ENCODE measurements at regions not wholly inside any gene's neighbourhood (a gene's known extent, or its start where the extent isn't known, plus 50 kb on each side); places are given as distances from the start of the nearest gene placed in this dataset.

- Histone ChIP-seq H3K4me1 (ENCODE audit: insufficient read depth, low read length, severe bottlenecking) (no peaks in the 10 kb centered on the region), H3K4me2 (ENCODE audit: low read length) (no peak overlapping the region), H3K27ac (ENCODE audit: low read depth, low read length, poor library complexity, severe bottlenecking) (no peak overlapping the region), H2AFZ (ENCODE audit: low read length) (no peak overlapping the region), H3K27me3 (ENCODE audit: insufficient read depth, low read length) (no peaks in the 10 kb centered on the region), H3K79me2 (ENCODE audit: insufficient read depth, low read length) (no peaks in the 10 kb centered on the region), H3F3A (ENCODE audit: insufficient read depth, low read length) (no peaks in the 10 kb centered on the region), H3K4me3 (ENCODE audit: low read depth, low read length, poor library complexity, severe bottlenecking) (no peak overlapping the region), H3K9me3 (ENCODE audit: low read length) (no peaks in the 10 kb centered on the region), H3K9me2 (ENCODE audit: low read depth, low read length) (no peaks in the 10 kb centered on the region), H3K36me3 (ENCODE audit: insufficient read depth, low read length) (no peaks in the 10 kb centered on the region), H4K20me1 (ENCODE audit: insufficient read depth, low read length) (no peaks in the 10 kb centered on the region), H3K9ac (ENCODE audit: low read length) (no peak overlapping the region)
- no peak for TF ChIP-seq EZH2 (IDR thresholded peaks at IDR 0.05; ENCODE audit: borderline replicate concordance, low read length)
- no peak for TF ChIP-seq CTCF (IDR thresholded peaks at IDR 0.05; ENCODE audit: low read length)
These were observed 125.0 kb downstream of the KLF12 start for GRCh38 chr13:74009100-74009668.

- no peaks in the 10 kb centered on the region for H3K79me2 ChIP-seq (ENCODE audit: insufficient read depth, low read length)
- no peaks in the 10 kb centered on the region for H3K9me3 ChIP-seq (ENCODE audit: low read length)
- no peaks in the 10 kb centered on the region for H3K9me2 ChIP-seq (ENCODE audit: low read depth, low read length)
- no peak overlapping the region for H3K4me3 ChIP-seq (ENCODE audit: low read depth, low read length, poor library complexity, severe bottlenecking)
- H2AFZ ChIP-seq (ENCODE audit: low read length): no peak overlapping the region
- no peak overlapping the region for H3K9ac ChIP-seq (ENCODE audit: low read length)
- H3K27ac ChIP-seq (ENCODE audit: low read depth, low read length, poor library complexity, severe bottlenecking): no peak overlapping the region
- H3K36me3 ChIP-seq (ENCODE audit: insufficient read depth, low read length): no peaks in the 10 kb centered on the region
- H3F3A ChIP-seq (ENCODE audit: insufficient read depth, low read length): no peaks in the 10 kb centered on the region
- H4K20me1 ChIP-seq (ENCODE audit: insufficient read depth, low read length): no peaks in the 10 kb centered on the region
- no peaks in the 10 kb centered on the region for H3K4me1 ChIP-seq (ENCODE audit: insufficient read depth, low read length, severe bottlenecking)
- H3K4me2 ChIP-seq (ENCODE audit: low read length): no peak overlapping the region
- H3K27me3 ChIP-seq (ENCODE audit: insufficient read depth, low read length): no peaks in the 10 kb centered on the region
- TF ChIP-seq EZH2 (IDR thresholded peaks at IDR 0.05; ENCODE audit: borderline replicate concordance, low read length) (no peak), CTCF (IDR thresholded peaks at IDR 0.05; ENCODE audit: low read length) (no peak)
These were observed 127.5 kb downstream of the KLF12 start for GRCh38 chr13:74006666-74007065.

- Histone ChIP-seq H3K4me3 (ENCODE audit: low read depth, low read length, poor library complexity, severe bottlenecking) (no peak overlapping the region), H3K9me2 (ENCODE audit: low read depth, low read length) (no peaks in the 10 kb centered on the region), H3K27ac (ENCODE audit: low read depth, low read length, poor library complexity, severe bottlenecking) (no peak overlapping the region), H4K20me1 (ENCODE audit: insufficient read depth, low read length) (no peaks in the 10 kb centered on the region), H2AFZ (ENCODE audit: low read length) (no peak overlapping the region), H3F3A (ENCODE audit: insufficient read depth, low read length) (no peaks in the 10 kb centered on the region), H3K4me2 (ENCODE audit: low read length) (no peak overlapping the region), H3K9me3 (ENCODE audit: low read length) (no peaks in the 10 kb centered on the region), H3K36me3 (ENCODE audit: insufficient read depth, low read length) (no peaks in the 10 kb centered on the region), H3K79me2 (ENCODE audit: insufficient read depth, low read length) (no peaks in the 10 kb centered on the region), H3K9ac (ENCODE audit: low read length) (no peak overlapping the region), H3K4me1 (ENCODE audit: insufficient read depth, low read length, severe bottlenecking) (peaks cover 5% of the 10 kb centered on the region), H3K27me3 (ENCODE audit: insufficient read depth, low read length) (no peaks in the 10 kb centered on the region)
- TF ChIP-seq EZH2 (IDR thresholded peaks at IDR 0.05; ENCODE audit: borderline replicate concordance, low read length): no peak
- TF ChIP-seq CTCF (IDR thresholded peaks at IDR 0.05; ENCODE audit: low read length): no peak
These were observed 128.7 kb downstream of the KLF12 start for GRCh38 chr13:74005320-74006157.
